ENCODE measurements at regions not wholly inside any gene's neighbourhood (a gene's known extent, or its start where the extent isn't known, plus 50 kb on each side); places are given as distances from the start of the nearest gene placed in this dataset.

DNA sequence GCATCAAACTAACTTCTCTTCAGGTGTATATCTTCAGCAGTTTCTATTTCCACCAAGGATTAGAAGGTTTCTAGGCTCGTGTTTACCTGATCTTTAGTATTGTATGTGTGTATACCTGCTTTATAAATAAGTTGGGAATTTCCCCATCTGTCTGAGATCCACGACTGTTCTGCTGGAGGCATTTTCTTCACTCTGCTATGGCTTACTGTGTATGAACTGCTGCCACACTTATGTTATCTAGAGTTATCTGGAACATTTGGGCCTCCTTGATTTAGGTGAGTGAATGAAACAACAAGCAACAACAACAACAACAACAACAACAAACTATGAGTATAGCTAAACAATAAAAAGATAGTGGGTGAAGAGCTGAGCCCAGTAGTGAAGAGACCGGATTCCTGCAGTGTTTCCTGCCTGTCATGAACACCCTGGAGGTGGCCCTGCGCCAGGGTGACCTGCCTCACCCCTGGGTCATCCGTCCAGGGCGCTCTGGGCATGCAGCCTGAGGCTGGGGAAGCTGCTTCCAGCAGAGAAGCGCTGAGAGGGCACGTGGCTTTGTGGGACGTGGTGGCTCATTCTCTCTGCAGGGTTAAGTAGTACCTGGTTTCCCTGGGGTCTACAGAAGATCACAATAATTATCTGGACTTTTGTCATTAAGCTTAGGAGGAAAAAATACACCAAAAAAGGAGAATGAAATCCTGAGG is 56.1 kb upstream of the GATA6 start:
- no peak for DNase-seq (ENCODE audit: low read depth)

DNA sequence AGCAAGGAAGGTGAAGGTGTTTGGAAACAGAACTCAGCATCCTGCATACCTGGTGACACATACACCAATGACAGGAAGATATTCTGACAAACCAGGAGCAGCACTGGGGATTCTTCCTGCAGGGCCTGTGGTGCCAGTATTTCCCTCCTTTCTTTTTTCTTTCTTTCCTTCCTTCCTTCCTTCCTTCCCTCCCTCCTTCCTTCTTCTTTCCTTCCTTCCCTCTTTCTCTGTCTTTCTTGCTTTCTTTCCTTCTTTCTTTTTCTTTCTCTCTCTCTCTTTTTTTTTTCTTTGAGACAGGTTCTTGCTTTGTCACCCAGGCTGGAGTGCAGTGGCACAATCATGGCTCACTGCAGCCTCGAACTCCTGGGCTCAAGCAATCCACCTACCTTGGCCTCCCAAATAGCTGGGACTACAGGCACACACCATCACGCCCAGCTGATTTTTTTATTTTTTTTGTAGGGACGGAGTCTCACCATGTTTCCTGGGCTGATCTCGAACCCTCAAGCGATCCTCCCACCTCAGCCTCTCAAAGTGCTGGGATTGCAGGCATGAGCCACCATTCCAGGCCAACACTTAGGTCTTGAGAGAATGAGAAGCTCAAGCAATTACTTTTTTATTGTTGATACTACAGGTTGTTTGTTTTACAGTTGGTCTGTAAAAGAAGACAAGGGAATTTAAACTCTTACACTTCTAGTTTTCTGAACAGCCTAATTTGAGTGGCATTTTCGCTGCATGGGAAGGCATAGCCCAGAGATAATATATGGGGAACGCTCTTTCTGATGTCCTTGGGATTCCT is 54.7 kb upstream of the GATA6 start:
- no peak for DNase-seq (ENCODE audit: low read depth)

DNA sequence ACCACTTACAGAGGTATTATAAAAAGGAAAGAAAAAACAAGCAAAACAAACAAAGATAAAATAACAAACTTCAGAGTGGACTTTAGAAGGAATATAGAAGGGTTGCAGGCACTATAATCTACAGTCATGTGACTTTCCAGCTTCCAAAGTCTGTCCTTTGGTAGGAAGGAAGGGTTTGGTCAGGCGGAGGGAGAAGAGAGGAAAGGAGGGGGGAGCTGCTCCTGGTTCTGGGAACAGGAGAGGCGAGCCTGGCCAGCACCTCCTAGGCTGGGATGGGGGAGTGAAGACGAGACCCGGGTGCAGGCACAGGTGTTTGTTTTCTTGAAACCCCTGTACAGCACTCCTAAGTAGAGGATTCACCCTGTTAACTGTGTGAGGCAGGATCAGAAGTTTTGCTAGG is 53.8 kb upstream of the GATA6 start:
- no peak for DNase-seq (ENCODE audit: low read depth)

All from forelimb muscle (tissue), 1 donor.